Keratinocyte (primary cell): ENCODE measurements at regions not wholly inside any gene's neighbourhood (a gene's known extent, or its start where the extent isn't known, plus 50 kb on each side); places are given as distances from the start of the nearest gene placed in this dataset.

Source experiments
- DNase-seq: peaks from one replicate; pipeline ENCODE4 v3.0.0-alpha.2; 2011; ENCODE audit warnings: low read depth, missing footprints, low spot score
- FAIRE-seq: peaks from 2 replicates; lab custom pipeline; 2011; peaks lifted over from hg19 to GRCh38; lab: Jason Lieb, UNC
- H2AFZ ChIP-seq: 2 replicates; pipeline ENCODE4 v1.6.0; 2012; ENCODE audit warnings: low read length, control low read depth, inconsistent platforms; ENCODE audit not compliant: control insufficient read depth
- H3K27ac ChIP-seq: 2 replicates; pipeline ENCODE4 v1.5.1; 2011; ENCODE audit warnings: low read length; ENCODE audit not compliant: control insufficient read depth, insufficient read depth
- H3K27me3 ChIP-seq: 3 replicates; pipeline ENCODE4 v1.6.0; 2011; ENCODE audit warnings: low read length; ENCODE audit not compliant: control insufficient read depth, insufficient read depth; ENCODE audit errors: extremely low read depth
- H3K36me3 ChIP-seq, 2 experiments: 2 replicates in 1 of 2; 3 replicates in 1 of 2; pipeline ENCODE4 v1.5.1; 2011; ENCODE audit warnings: low read length in 2 of 2, mild to moderate bottlenecking in 1 of 2; ENCODE audit not compliant: control insufficient read depth in 2 of 2, insufficient read depth in 2 of 2; ENCODE audit errors: extremely low read depth in 1 of 2
- H3K4me1 ChIP-seq: 3 replicates; pipeline ENCODE4 v1.5.1; 2011; ENCODE audit warnings: low read length; ENCODE audit not compliant: control insufficient read depth, insufficient read depth; ENCODE audit errors: extremely low read depth
- H3K4me2 ChIP-seq: 3 replicates; pipeline ENCODE4 v1.6.0; 2011; ENCODE audit warnings: low read depth, low read length; ENCODE audit not compliant: control insufficient read depth, insufficient read depth; ENCODE audit errors: extremely low read depth
- H3K4me3 ChIP-seq, 3 experiments: fragments of 200-600 bp in 1 of 3; sonication (generic) in 1 of 3; 2 replicates in 2 of 3; 3 replicates in 1 of 3; pipeline ENCODE4 v1.5.1; 2011 to 2016; ENCODE audit warnings: low read length in 3 of 3, mild to moderate bottlenecking in 3 of 3, control low read depth in 2 of 3, inconsistent platforms in 1 of 3, low read depth in 1 of 3, mixed read lengths in 1 of 3, mixed run types in 1 of 3, moderate library complexity in 1 of 3; ENCODE audit not compliant: control insufficient read depth in 2 of 3, insufficient read depth in 2 of 3; ENCODE audit errors: extremely low read depth in 1 of 3
- H3K79me2 ChIP-seq: 2 replicates; pipeline ENCODE4 v1.6.0; 2012; ENCODE audit warnings: low read length; ENCODE audit not compliant: control insufficient read depth, insufficient read depth
- H3K9ac ChIP-seq: 3 replicates; pipeline ENCODE4 v1.6.0; 2011; ENCODE audit warnings: low read length; ENCODE audit not compliant: control insufficient read depth, insufficient read depth; ENCODE audit errors: extremely low read depth
- H3K9me1 ChIP-seq: 3 replicates; pipeline ENCODE4 v1.6.0; 2011; ENCODE audit warnings: low read length; ENCODE audit not compliant: control insufficient read depth, insufficient read depth; ENCODE audit errors: extremely low read depth
- H3K9me3 ChIP-seq: 2 replicates; pipeline ENCODE4 v1.5.1; 2012; ENCODE audit warnings: low read depth, low read length; ENCODE audit not compliant: control insufficient read depth
- H4K20me1 ChIP-seq: 3 replicates; pipeline ENCODE4 v1.6.0; 2011; ENCODE audit warnings: low read length; ENCODE audit not compliant: control insufficient read depth, insufficient read depth; ENCODE audit errors: extremely low read depth
- EZH2 ChIP-seq: IDR thresholded peaks from one replicate; pipeline ENCODE4 v1.6.1; 2012; ENCODE audit warnings: inconsistent platforms, mild to moderate bottlenecking, low read length, moderate library complexity
- dilution Hi-C: fragments of 300-500 bp; cut with MboI; formaldehyde crosslinking; loops from one replicate; pipeline ENCODE4 v1.7.0; 2020; ENCODE audit warnings: low sequenced_read_pairs; ENCODE audit not compliant: extremely low pct_ligation_motif_present
- TF ChIP-seq, protein P1 (sequence below), 3 experiments: IDR thresholded peaks in 1 of 3; conservative IDR thresholded peaks in 1 of 3; optimal IDR thresholded peaks in 1 of 3; 2 replicates in 2 of 3; 3 replicates in 1 of 3; pipeline versions ENCODE3 to v1.5.1; 2011; ENCODE audit warnings: low read length in 3 of 3, mild to moderate bottlenecking in 3 of 3, moderate library complexity in 2 of 3, control low read depth in 1 of 3, inconsistent platforms in 1 of 3; ENCODE audit not compliant: insufficient read depth in 2 of 3; ENCODE audit errors: extremely low read depth in 1 of 3

DNA sequence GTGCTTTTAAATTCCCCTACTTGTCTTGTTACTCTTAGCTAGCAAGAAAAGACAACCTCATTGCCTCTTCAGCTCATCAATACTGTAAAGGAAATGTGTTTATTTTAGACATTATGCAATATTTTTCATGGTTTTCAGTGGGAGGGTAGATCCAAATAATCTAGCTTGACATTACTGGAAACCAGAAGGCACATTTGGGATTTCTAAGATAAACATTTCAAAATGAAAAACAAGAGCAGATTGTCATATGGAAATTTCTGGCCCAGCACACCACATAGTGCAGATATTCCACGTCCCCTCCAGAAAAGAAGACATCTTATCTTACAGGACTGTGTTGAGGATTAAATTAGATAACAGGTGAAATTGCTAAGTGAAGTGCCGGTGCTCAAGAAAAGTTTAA lies 296.9 kb downstream of the MSX2 start:
- TF ChIP-seq, protein P1, sequence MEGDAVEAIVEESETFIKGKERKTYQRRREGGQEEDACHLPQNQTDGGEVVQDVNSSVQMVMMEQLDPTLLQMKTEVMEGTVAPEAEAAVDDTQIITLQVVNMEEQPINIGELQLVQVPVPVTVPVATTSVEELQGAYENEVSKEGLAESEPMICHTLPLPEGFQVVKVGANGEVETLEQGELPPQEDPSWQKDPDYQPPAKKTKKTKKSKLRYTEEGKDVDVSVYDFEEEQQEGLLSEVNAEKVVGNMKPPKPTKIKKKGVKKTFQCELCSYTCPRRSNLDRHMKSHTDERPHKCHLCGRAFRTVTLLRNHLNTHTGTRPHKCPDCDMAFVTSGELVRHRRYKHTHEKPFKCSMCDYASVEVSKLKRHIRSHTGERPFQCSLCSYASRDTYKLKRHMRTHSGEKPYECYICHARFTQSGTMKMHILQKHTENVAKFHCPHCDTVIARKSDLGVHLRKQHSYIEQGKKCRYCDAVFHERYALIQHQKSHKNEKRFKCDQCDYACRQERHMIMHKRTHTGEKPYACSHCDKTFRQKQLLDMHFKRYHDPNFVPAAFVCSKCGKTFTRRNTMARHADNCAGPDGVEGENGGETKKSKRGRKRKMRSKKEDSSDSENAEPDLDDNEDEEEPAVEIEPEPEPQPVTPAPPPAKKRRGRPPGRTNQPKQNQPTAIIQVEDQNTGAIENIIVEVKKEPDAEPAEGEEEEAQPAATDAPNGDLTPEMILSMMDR (optimal IDR thresholded peaks at IDR 0.05 in 1 of 3, IDR thresholded peaks at IDR 0.05 in 1 of 3, conservative IDR thresholded peaks at IDR 0.05 in 1 of 3; ENCODE audit: extremely low read depth in 1 of 3, insufficient read depth in 2 of 3, low read length in 3 of 3) = no peak
- no peak for TF ChIP-seq EZH2
- H3K9me3 ChIP-seq = no peaks in the 10 kb centered on the region
- dilution Hi-C loops = no loop called here

DNA sequence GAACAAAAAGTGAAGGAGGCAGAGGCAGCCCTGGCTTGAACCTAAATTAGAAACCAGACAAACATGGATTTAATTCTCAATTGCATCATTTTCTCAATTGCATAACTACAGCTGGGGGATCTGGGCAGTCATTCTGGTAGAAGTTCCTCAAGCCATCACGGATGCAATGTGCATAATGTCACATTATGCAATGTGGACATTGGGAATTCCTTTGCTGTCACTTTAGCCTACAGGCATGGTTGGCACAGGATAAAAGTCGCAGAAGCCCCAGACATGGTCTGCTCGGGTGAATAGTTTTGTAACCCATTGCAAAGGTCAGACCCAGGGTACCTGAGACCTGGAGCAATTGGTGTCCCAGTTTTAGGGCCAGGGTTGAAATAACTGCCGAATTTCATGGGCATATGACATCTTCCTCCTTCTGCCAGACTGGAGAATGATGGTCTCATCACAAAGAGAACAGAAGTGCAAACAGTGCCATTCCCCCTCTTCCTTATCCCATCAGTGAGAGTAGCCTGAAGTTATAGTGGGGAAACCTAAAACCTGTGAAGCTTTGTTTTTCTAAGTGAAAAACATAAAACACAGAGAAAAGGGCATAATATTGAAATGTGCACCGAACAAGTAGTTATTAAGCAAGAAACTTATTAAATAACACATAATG lies 290.8 kb downstream of the MSX2 start:
- no peaks in the 10 kb centered on the region for H4K20me1 ChIP-seq
- dilution Hi-C loops = no loop called here
- no peak for DNase-seq
- no peak for FAIRE-seq
- no peak overlapping the region for H3K4me3 ChIP-seq
- no peaks in the 10 kb centered on the region for H3K27me3 ChIP-seq
- H3K9me3 ChIP-seq = no peaks in the 10 kb centered on the region
- H3K36me3 ChIP-seq = no peaks in the 10 kb centered on the region
- TF ChIP-seq, protein P1 (optimal IDR thresholded peaks at IDR 0.05 in 1 of 3, IDR thresholded peaks at IDR 0.05 in 1 of 3, conservative IDR thresholded peaks at IDR 0.05 in 1 of 3; ENCODE audit: extremely low read depth in 1 of 3, insufficient read depth in 2 of 3, low read length in 3 of 3) = no peak
- no peak for TF ChIP-seq EZH2
- H3K4me1 ChIP-seq = no peaks in the 10 kb centered on the region
- no peak overlapping the region for H3K27ac ChIP-seq
- H3K79me2 ChIP-seq = no peaks in the 10 kb centered on the region
- no peak overlapping the region for H2AFZ ChIP-seq
- no peak overlapping the region for H3K9ac ChIP-seq
- no peaks in the 10 kb centered on the region for H3K9me1 ChIP-seq
- no peak overlapping the region for H3K4me2 ChIP-seq

More for the DNA sequence above, 296.9 kb downstream of the MSX2 start:
- no peaks in the 10 kb centered on the region for H3K9me1 ChIP-seq
- H3K79me2 ChIP-seq = no peaks in the 10 kb centered on the region
- no peak overlapping the region for H3K9ac ChIP-seq
- H3K27me3 ChIP-seq = no peaks in the 10 kb centered on the region
- no peak for DNase-seq
- H3K36me3 ChIP-seq = no peaks in the 10 kb centered on the region
- FAIRE-seq = no peak
- no peaks in the 10 kb centered on the region for H3K4me1 ChIP-seq
- no peak overlapping the region for H3K4me2 ChIP-seq
- no peaks in the 10 kb centered on the region for H4K20me1 ChIP-seq
- H2AFZ ChIP-seq = no peak overlapping the region
- no peak overlapping the region for H3K27ac ChIP-seq
- H3K4me3 ChIP-seq = no peak overlapping the region
